Activated naive CD8-positive, alpha-beta T cell treated with anti-CD3 and anti-CD28 coated beads, Interleukin-2, amount 10 ng/mL, durations not matched to agents 7 days and 5 days (primary cell): ENCODE measurements at regions not wholly inside any gene's neighbourhood (a gene's known extent, or its start where the extent isn't known, plus 50 kb on each side); places are given as distances from the start of the nearest gene placed in this dataset.
"Not testable (repeated sequence)": the region's sequence is repeated elsewhere in the genome, so short reads cannot be mapped to it uniquely, and the experiment has no call there.

Experiments
- ATAC-seq: fragments of 150-1000 bp; cut with Tn5 transposase; one replicate; pipeline ENCODE4 v1.10.0; 2021; ENCODE audit warnings: low read depth, moderate library complexity
- POLR2A ChIA-PET: fragments of 350-600 bp; sonication (Branson Sonifier 250); formaldehyde crosslinking; loops from one replicate; lab custom pipeline; 2021; ENCODE audit warnings: antibody characterized with exemption; lab: Charles Lee
- DNase-seq: peaks from one replicate; pipeline ENCODE4 v3.0.0; 2021
- H3K27ac Mint-ChIP-seq: one replicate; pipeline ENCODE4 v1.8.0; 2022; ENCODE audit warnings: mild to moderate bottlenecking, mixed read lengths
- H3K27me3 Mint-ChIP-seq: one replicate; pipeline ENCODE4 v1.8.0; 2022; ENCODE audit warnings: mild to moderate bottlenecking, moderate library complexity, mixed read lengths
- H3K36me3 Mint-ChIP-seq: one replicate; pipeline ENCODE4 v1.8.0; 2021; ENCODE audit warnings: mild to moderate bottlenecking, mixed read lengths
- H3K4me1 Mint-ChIP-seq: one replicate; pipeline ENCODE4 v1.8.0; 2021; ENCODE audit warnings: mixed read lengths
- H3K4me3 Mint-ChIP-seq: one replicate; pipeline ENCODE4 v1.8.0; 2022; ENCODE audit warnings: mild to moderate bottlenecking, moderate library complexity, mixed read lengths
- H3K9me3 Mint-ChIP-seq: one replicate; pipeline ENCODE4 v1.8.0; 2021; ENCODE audit warnings: mixed read lengths

GRCh38 chr9:96067600-96067999 is 192.1 kb downstream of the ERCC6L2 start:
- no peaks in the 10 kb centered on the region for H3K36me3 Mint-ChIP-seq
- POLR2A ChIA-PET, result no interaction called here
- ATAC-seq (no peak), DNase-seq (no peak)
- peaks cover 3% of the 10 kb centered on the region for H3K4me1 Mint-ChIP-seq
- peaks cover 14% of the 10 kb centered on the region for H3K27me3 Mint-ChIP-seq
- H3K9me3 Mint-ChIP-seq, result no peaks in the 10 kb centered on the region
- H3K4me3 Mint-ChIP-seq, result no peak overlapping the region
- H3K27ac Mint-ChIP-seq, result no peak overlapping the region

GRCh38 chr9:96067004-96067403 is 191.5 kb downstream of the ERCC6L2 start:
- Mint-ChIP-seq H3K27ac (no peak overlapping the region), H3K4me3 (no peak overlapping the region), H3K36me3 (no peaks in the 10 kb centered on the region), H3K4me1 (peaks cover 3% of the 10 kb centered on the region), H3K27me3 (peaks cover 12% of the 10 kb centered on the region), H3K9me3 (no peaks in the 10 kb centered on the region)
- DNase-seq (no peak), ATAC-seq (no peak)
- POLR2A ChIA-PET, result no interaction called here

- Mint-ChIP-seq H3K27ac (no peak overlapping the region), H3K36me3 (no peaks in the 10 kb centered on the region), H3K27me3 (peaks cover 9% of the 10 kb centered on the region), H3K4me3 (no peak overlapping the region), H3K4me1 (peaks cover 4% of the 10 kb centered on the region), H3K9me3 (no peaks in the 10 kb centered on the region)
- DNase-seq (no peak), ATAC-seq (no peak)
- POLR2A ChIA-PET, result no interaction called here
Observed at GRCh38 chr9:96065482-96066251, 190.2 kb downstream of the ERCC6L2 start.

- H3K36me3 Mint-ChIP-seq, result no peaks in the 10 kb centered on the region
- H3K4me1 Mint-ChIP-seq, result peaks cover 4% of the 10 kb centered on the region
- H3K27me3 Mint-ChIP-seq, result peaks cover 6% of the 10 kb centered on the region
- no peak overlapping the region for H3K4me3 Mint-ChIP-seq
- H3K9me3 Mint-ChIP-seq, result no peaks in the 10 kb centered on the region
- no peak overlapping the region for H3K27ac Mint-ChIP-seq
- DNase-seq (no peak), ATAC-seq (no peak)
- POLR2A ChIA-PET, result no interaction called here
Observed at GRCh38 chr9:96064826-96065481, 189.5 kb downstream of the ERCC6L2 start.

- ATAC-seq (no peak), DNase-seq (no peak)
- no peaks in the 10 kb centered on the region for H3K27me3 Mint-ChIP-seq
- POLR2A ChIA-PET, result no interaction called here
- no peak overlapping the region for H3K27ac Mint-ChIP-seq
- H3K9me3 Mint-ChIP-seq, result peaks cover 2% of the 10 kb centered on the region
- no peaks in the 10 kb centered on the region for H3K36me3 Mint-ChIP-seq
- H3K4me3 Mint-ChIP-seq, result no peak overlapping the region
- H3K4me1 Mint-ChIP-seq, result peaks cover 4% of the 10 kb centered on the region
Observed at GRCh38 chr9:96062854-96063253, 187.4 kb downstream of the ERCC6L2 start.

- Mint-ChIP-seq H3K27ac (no peak overlapping the region), H3K36me3 (no peaks in the 10 kb centered on the region), H3K4me1 (peaks cover 4% of the 10 kb centered on the region), H3K4me3 (no peak overlapping the region), H3K27me3 (no peaks in the 10 kb centered on the region), H3K9me3 (peaks cover 2% of the 10 kb centered on the region)
- DNase-seq, result no peak
- POLR2A ChIA-PET, result interaction anchor here (0.6 to 0.7 kb wide), 2 partner anchors 32 to 187 kb away, joined by 3 to 5 read pairs; partner anchors contain the start of gene ERCC6L2
- ATAC-seq, result no peak
Observed at GRCh38 chr9:96062031-96062430, 186.5 kb downstream of the ERCC6L2 start.

- ATAC-seq (peak; percentile 65), DNase-seq (peak; percentile 46)
- POLR2A ChIA-PET, result interaction anchor here (0.7 kb wide), 1 partner anchor 186 kb away, joined by 3 read pairs; the partner anchor contains the start of gene ERCC6L2
- no peaks in the 10 kb centered on the region for H3K36me3 Mint-ChIP-seq
- peaks cover 4% of the 10 kb centered on the region for H3K4me1 Mint-ChIP-seq
- H3K27me3 Mint-ChIP-seq, result no peaks in the 10 kb centered on the region
- peaks cover 2% of the 10 kb centered on the region for H3K9me3 Mint-ChIP-seq
- H3K27ac Mint-ChIP-seq, result no peak overlapping the region
- H3K4me3 Mint-ChIP-seq, result no peak overlapping the region
Observed at GRCh38 chr9:96061293-96061987, 185.9 kb downstream of the ERCC6L2 start.

GRCh38 chr9:96058218-96058617 is 182.7 kb downstream of the ERCC6L2 start:
- POLR2A ChIA-PET, result no interaction called here

GRCh38 chr9:96057155-96057554 is 181.7 kb downstream of the ERCC6L2 start:
- H3K27ac Mint-ChIP-seq, result no peak overlapping the region
- DNase-seq (no peak), ATAC-seq (peak; percentile 54)
- H3K27me3 Mint-ChIP-seq, result peaks cover 3% of the 10 kb centered on the region
- no peaks in the 10 kb centered on the region for H3K36me3 Mint-ChIP-seq
- H3K4me1 Mint-ChIP-seq, result peaks cover 4% of the 10 kb centered on the region
- peaks cover 7% of the 10 kb centered on the region for H3K9me3 Mint-ChIP-seq
- no peak overlapping the region for H3K4me3 Mint-ChIP-seq
- POLR2A ChIA-PET, result no interaction called here

More at GRCh38 chr9:96058218-96058617, 182.7 kb downstream of the ERCC6L2 start:
- ATAC-seq, result no peak
- H3K4me3 Mint-ChIP-seq, result no peak overlapping the region
- H3K27me3 Mint-ChIP-seq, result peaks cover 1% of the 10 kb centered on the region
- no peak overlapping the region for H3K27ac Mint-ChIP-seq
- H3K36me3 Mint-ChIP-seq, result no peaks in the 10 kb centered on the region
- no peak for DNase-seq
- peaks cover 7% of the 10 kb centered on the region for H3K9me3 Mint-ChIP-seq
- H3K4me1 Mint-ChIP-seq, result peaks cover 4% of the 10 kb centered on the region

- POLR2A ChIA-PET, result no interaction called here
- H3K9me3 Mint-ChIP-seq, result peaks cover 7% of the 10 kb centered on the region
- DNase-seq (no peak), ATAC-seq (no peak)
- no peaks in the 10 kb centered on the region for H3K4me1 Mint-ChIP-seq
- no peaks in the 10 kb centered on the region for H3K36me3 Mint-ChIP-seq
- no peak overlapping the region for H3K4me3 Mint-ChIP-seq
- H3K27me3 Mint-ChIP-seq, result peaks cover 3% of the 10 kb centered on the region
- no peak overlapping the region for H3K27ac Mint-ChIP-seq
Observed at GRCh38 chr9:96056226-96056625, 180.7 kb downstream of the ERCC6L2 start.

GRCh38 chr9:96054248-96054647 is 178.8 kb downstream of the ERCC6L2 start:
- DNase-seq, H3K4me1 Mint-ChIP-seq, H3K4me3 Mint-ChIP-seq, ATAC-seq, H3K27ac Mint-ChIP-seq, H3K36me3 Mint-ChIP-seq, H3K27me3 Mint-ChIP-seq, H3K9me3 Mint-ChIP-seq, POLR2A ChIA-PET: not testable (repeated sequence)

- POLR2A ChIA-PET, result no interaction called here
- H3K36me3 Mint-ChIP-seq, result no peaks in the 10 kb centered on the region
- H3K4me3 Mint-ChIP-seq, result no peak overlapping the region
- peaks cover 3% of the 10 kb centered on the region for H3K27me3 Mint-ChIP-seq
- no peak overlapping the region for H3K27ac Mint-ChIP-seq
- H3K9me3 Mint-ChIP-seq, result peaks cover 5% of the 10 kb centered on the region
- ATAC-seq, result no peak
- no peak for DNase-seq
- H3K4me1 Mint-ChIP-seq, result peaks cover 5% of the 10 kb centered on the region
Observed at GRCh38 chr9:96052686-96053085, 177.2 kb downstream of the ERCC6L2 start.

GRCh38 chr9:96051423-96051822 is 175.9 kb downstream of the ERCC6L2 start:
- POLR2A ChIA-PET, result no interaction called here
- ATAC-seq, result no peak
- H3K4me3 Mint-ChIP-seq, result no peak overlapping the region
- peaks cover 5% of the 10 kb centered on the region for H3K4me1 Mint-ChIP-seq
- H3K27me3 Mint-ChIP-seq, result peaks cover 3% of the 10 kb centered on the region
- no peaks in the 10 kb centered on the region for H3K36me3 Mint-ChIP-seq
- DNase-seq, result no peak
- H3K9me3 Mint-ChIP-seq, result peaks cover 5% of the 10 kb centered on the region
- H3K27ac Mint-ChIP-seq, result no peak overlapping the region
